Nephron progenitor cell (in vitro differentiated cells): ENCODE measurements at regions not wholly inside any gene's neighbourhood (a gene's known extent, or its start where the extent isn't known, plus 50 kb on each side); places are given as distances from the start of the nearest gene placed in this dataset.
A peak's percentile ranks its signal among the peaks of the same experiment; 100 is the strongest.
"Not testable (repeated sequence)": the region's sequence is repeated elsewhere in the genome, so short reads cannot be mapped to it uniquely, and the experiment has no call there.

Experiments used
- DNase-seq: peaks from one replicate; pipeline ENCODE4 v3.0.0; 2021
- H3K27ac Mint-ChIP-seq: 2 replicates; pipeline ENCODE4 v1.8.0; 2021; ENCODE audit warnings: mild to moderate bottlenecking, moderate library complexity, mixed read lengths
- H3K27me3 Mint-ChIP-seq: 2 replicates; pipeline ENCODE4 v1.8.0; 2021; ENCODE audit warnings: mild to moderate bottlenecking, low read depth, mixed read lengths; ENCODE audit not compliant: poor library complexity
- H3K36me3 Mint-ChIP-seq: 2 replicates; pipeline ENCODE4 v1.8.0; 2021; ENCODE audit warnings: low read depth, mixed read lengths
- H3K4me1 Mint-ChIP-seq: 2 replicates; pipeline ENCODE4 v1.8.0; 2021; ENCODE audit warnings: mixed read lengths
- H3K4me3 Mint-ChIP-seq: 2 replicates; pipeline ENCODE4 v1.8.0; 2021; ENCODE audit warnings: mild to moderate bottlenecking, moderate library complexity, mixed read lengths
- H3K9me3 Mint-ChIP-seq: 2 replicates; pipeline ENCODE4 v1.8.0; 2021; ENCODE audit warnings: mild to moderate bottlenecking, moderate library complexity, mixed read lengths

- H3K27me3 Mint-ChIP-seq, result not testable (repeated sequence)
Measured at GRCh38 chr1:243074224-243074623, 180.9 kb downstream of the CEP170 start.

GRCh38 chr1:243067056-243067455 is 188.0 kb downstream of the CEP170 start:
- H3K27me3 Mint-ChIP-seq, H3K4me1 Mint-ChIP-seq, H3K9me3 Mint-ChIP-seq, H3K4me3 Mint-ChIP-seq, DNase-seq, H3K27ac Mint-ChIP-seq, H3K36me3 Mint-ChIP-seq: not testable (repeated sequence)

More at GRCh38 chr1:243074224-243074623, 180.9 kb downstream of the CEP170 start:
- not testable (repeated sequence) for H3K9me3 Mint-ChIP-seq, H3K27ac Mint-ChIP-seq, H3K4me3 Mint-ChIP-seq, H3K4me1 Mint-ChIP-seq, H3K36me3 Mint-ChIP-seq
- peak; percentile 36 for DNase-seq

DNA sequence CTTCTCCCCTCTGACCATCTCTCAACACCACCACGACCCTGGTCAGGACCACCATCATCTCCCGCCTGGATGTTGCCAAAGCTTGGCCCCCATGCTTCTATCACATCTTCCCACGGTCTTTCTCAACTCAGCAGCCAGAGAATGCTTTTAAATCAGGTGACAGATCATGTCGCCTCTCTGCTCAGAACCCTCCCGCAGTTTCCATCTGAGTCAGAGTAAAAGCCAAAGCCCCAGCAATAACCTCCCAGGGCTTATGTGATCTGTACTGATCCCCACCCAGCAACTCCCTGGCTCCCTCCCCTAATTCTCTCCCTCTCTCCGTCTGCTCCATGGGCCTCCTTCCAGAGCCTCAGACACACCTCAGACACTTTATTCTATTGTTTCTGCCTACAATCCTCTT is 193.1 kb downstream of the CEP170 start:
- H3K27me3 Mint-ChIP-seq, result not testable (repeated sequence)

DNA sequence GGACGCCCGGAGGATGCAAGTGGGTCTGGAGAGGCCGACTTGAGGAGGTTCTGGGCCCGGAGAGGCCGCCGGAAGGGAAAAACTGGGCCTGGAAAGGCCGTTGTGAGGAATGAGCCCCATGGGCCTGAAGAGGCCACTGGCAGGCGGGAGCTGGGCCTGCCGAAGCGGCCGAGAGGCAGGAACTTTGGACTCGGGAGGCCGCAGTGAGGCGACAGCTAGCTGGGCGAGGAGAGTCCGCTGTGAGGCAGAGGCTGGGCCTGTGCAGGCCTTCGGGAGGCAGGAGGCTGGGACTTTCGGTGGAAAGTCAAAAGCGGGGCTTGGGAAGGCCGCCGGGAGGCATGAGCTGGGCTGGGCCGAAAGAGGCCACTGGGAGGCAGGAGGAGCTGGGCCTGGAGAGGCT is 199.6 kb downstream of the CEP170 start:
- H3K9me3 Mint-ChIP-seq, H3K4me3 Mint-ChIP-seq, H3K27ac Mint-ChIP-seq, H3K36me3 Mint-ChIP-seq, H3K4me1 Mint-ChIP-seq, DNase-seq, H3K27me3 Mint-ChIP-seq: not testable (repeated sequence)

More for the DNA sequence above, 193.1 kb downstream of the CEP170 start:
- H3K36me3 Mint-ChIP-seq, H3K9me3 Mint-ChIP-seq, DNase-seq, H3K27ac Mint-ChIP-seq, H3K4me1 Mint-ChIP-seq, H3K4me3 Mint-ChIP-seq: not testable (repeated sequence)

DNA sequence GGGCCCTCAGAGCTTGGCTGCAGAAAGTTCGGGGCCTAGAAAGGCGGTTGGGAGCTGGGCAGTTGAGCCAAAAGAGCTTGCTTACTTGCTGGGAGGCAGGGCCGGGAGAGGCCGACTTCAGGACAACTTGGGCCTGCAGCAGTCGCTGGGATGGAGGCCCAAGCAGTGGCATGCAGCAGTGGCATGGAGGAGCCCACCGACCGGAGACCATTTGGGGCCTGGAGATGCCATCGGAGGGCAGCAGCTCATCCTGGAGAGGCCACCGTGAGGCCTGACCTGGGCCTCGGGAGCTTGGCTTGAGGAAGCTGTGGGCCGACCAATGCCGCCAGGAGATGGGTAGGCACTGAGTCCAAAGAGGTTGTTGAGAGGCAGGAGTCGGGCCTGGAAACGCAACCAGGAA is 200.0 kb downstream of the CEP170 start:
- H3K36me3 Mint-ChIP-seq, H3K4me1 Mint-ChIP-seq: not testable (repeated sequence)

GRCh38 chr1:243054681-243055080 is 200.4 kb downstream of the CEP170 start:
- not testable (repeated sequence) for H3K36me3 Mint-ChIP-seq, DNase-seq, H3K27ac Mint-ChIP-seq, H3K4me3 Mint-ChIP-seq, H3K4me1 Mint-ChIP-seq, H3K27me3 Mint-ChIP-seq, H3K9me3 Mint-ChIP-seq

More for the DNA sequence above, 200.0 kb downstream of the CEP170 start:
- not testable (repeated sequence) for H3K4me3 Mint-ChIP-seq, DNase-seq, H3K27ac Mint-ChIP-seq, H3K9me3 Mint-ChIP-seq, H3K27me3 Mint-ChIP-seq

DNA sequence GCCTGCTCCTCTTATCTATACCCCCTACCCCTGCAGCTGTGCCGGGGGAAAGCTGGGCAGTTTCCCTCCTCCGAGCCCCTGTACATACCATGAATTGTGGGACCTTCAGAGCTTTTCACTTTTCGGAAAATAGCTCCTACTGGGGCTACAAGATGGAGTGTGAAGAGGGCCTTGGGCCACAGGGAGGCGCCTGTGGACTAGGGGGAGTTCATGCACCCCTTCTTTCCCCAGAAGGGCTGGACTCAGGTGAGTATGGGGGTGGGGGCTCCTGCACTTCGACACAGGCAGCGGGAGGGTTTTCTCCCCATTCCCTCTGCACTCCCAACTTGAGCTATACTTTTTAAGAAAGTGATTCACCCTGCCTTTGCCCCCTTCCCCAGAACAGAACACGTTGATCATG is 202.0 kb downstream of the CEP170 start:
- H3K4me1 Mint-ChIP-seq, H3K27me3 Mint-ChIP-seq, H3K4me3 Mint-ChIP-seq, H3K27ac Mint-ChIP-seq, DNase-seq, H3K36me3 Mint-ChIP-seq, H3K9me3 Mint-ChIP-seq: not testable (repeated sequence)

GRCh38 chr1:243050613-243051012 is 204.5 kb downstream of the CEP170 start:
- H3K27ac Mint-ChIP-seq, H3K27me3 Mint-ChIP-seq, H3K36me3 Mint-ChIP-seq: not testable (repeated sequence)

GRCh38 chr1:243049716-243050115 is 205.4 kb downstream of the CEP170 start:
- not testable (repeated sequence) for H3K9me3 Mint-ChIP-seq, H3K27me3 Mint-ChIP-seq, H3K4me3 Mint-ChIP-seq, DNase-seq, H3K4me1 Mint-ChIP-seq, H3K27ac Mint-ChIP-seq, H3K36me3 Mint-ChIP-seq

More at GRCh38 chr1:243050613-243051012, 204.5 kb downstream of the CEP170 start:
- not testable (repeated sequence) for H3K4me1 Mint-ChIP-seq, H3K4me3 Mint-ChIP-seq, H3K9me3 Mint-ChIP-seq, DNase-seq

DNA sequence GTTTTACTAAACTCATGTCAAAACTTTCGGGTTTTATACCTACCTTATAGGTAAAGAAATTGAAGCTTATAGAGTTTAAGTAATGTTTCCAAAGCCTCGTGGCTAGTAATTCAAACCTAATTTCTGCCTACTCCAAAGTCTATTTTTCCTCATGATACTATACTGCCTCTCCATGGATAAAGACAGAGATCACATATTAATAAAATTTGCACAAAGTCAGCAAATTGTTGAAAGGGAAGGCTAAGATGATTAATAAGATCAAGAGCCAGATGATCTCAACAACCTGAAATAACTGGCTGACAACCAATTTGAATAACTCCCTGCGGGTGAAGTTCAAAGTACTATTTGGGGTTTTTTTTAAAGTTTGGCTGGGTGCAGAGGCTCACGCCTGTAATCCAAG is 233.7 kb downstream of the CEP170 start:
- not testable (repeated sequence) for H3K9me3 Mint-ChIP-seq, H3K4me3 Mint-ChIP-seq, H3K4me1 Mint-ChIP-seq

GRCh38 chr1:243019030-243019635 is 235.9 kb downstream of the CEP170 start:
- DNase-seq, result peak; percentile 92
- H3K4me3 Mint-ChIP-seq, H3K4me1 Mint-ChIP-seq, H3K27ac Mint-ChIP-seq, H3K36me3 Mint-ChIP-seq, H3K9me3 Mint-ChIP-seq, H3K27me3 Mint-ChIP-seq: not testable (repeated sequence)

More for the DNA sequence above, 233.7 kb downstream of the CEP170 start:
- DNase-seq, H3K27ac Mint-ChIP-seq, H3K27me3 Mint-ChIP-seq, H3K36me3 Mint-ChIP-seq: not testable (repeated sequence)

DNA sequence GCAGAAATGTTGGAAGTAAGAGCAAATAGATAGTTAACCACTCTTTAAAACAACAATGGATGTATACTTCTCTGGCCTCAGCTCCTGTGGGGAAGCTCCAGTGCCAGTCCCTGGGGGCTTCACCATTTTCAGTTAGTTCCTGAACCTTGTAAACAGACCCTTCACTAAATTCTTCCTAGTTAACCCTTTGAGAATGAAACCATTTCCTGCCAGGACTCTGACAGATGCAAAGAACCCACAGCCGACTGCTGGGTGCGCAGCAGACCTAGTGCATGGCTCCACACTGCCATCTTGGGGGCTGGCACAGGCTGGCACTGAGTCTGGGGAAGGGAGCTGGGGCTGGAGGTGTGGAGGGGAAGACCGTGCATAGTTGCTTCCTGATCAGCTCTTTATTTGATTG is 244.4 kb downstream of the CEP170 start:
- H3K27me3 Mint-ChIP-seq, H3K27ac Mint-ChIP-seq, H3K4me3 Mint-ChIP-seq, DNase-seq, H3K36me3 Mint-ChIP-seq, H3K9me3 Mint-ChIP-seq, H3K4me1 Mint-ChIP-seq: not testable (repeated sequence)

DNA sequence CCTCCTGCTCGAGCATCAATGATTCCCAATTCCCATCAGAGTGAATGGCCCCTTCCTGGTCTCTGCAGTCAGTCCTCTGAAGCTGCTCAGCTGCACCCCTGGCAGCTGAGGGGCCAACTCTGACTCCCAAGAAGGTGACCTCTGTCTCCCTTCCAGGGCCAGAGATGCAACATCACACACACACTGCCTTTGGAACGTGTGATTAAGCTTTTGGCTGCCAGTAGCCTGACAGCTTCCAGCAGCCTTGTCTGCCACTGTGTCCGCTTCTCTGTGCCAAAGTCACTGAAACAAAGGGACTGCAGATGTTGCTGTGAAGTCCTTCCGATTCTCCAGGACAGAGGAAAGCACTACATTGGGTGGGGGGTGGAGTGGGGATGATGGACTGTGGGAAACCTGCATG is 254.1 kb downstream of the CEP170 start:
- H3K27me3 Mint-ChIP-seq, DNase-seq, H3K36me3 Mint-ChIP-seq: not testable (repeated sequence)

GRCh38 chr1:242992776-242993175 is 262.3 kb downstream of the CEP170 start:
- H3K36me3 Mint-ChIP-seq, H3K4me1 Mint-ChIP-seq, DNase-seq, H3K9me3 Mint-ChIP-seq, H3K27ac Mint-ChIP-seq, H3K4me3 Mint-ChIP-seq, H3K27me3 Mint-ChIP-seq: not testable (repeated sequence)

More for the DNA sequence above, 254.1 kb downstream of the CEP170 start:
- not testable (repeated sequence) for H3K9me3 Mint-ChIP-seq, H3K4me3 Mint-ChIP-seq, H3K4me1 Mint-ChIP-seq, H3K27ac Mint-ChIP-seq

- H3K4me1 Mint-ChIP-seq, H3K9me3 Mint-ChIP-seq, H3K27me3 Mint-ChIP-seq, H3K36me3 Mint-ChIP-seq, H3K4me3 Mint-ChIP-seq, DNase-seq, H3K27ac Mint-ChIP-seq: not testable (repeated sequence)
Measured at GRCh38 chr1:242985096-242985495, 270.0 kb downstream of the CEP170 start.
